Endothelial cell (in vitro differentiated cells): ENCODE measurements at regions not wholly inside any gene's neighbourhood (a gene's known extent, or its start where the extent isn't known, plus 50 kb on each side); places are given as distances from the start of the nearest gene placed in this dataset.

Experiments
- DNase-seq: peaks from one replicate; pipeline ENCODE4 v3.0.0; 2021; ENCODE audit warnings: low spot score
- H3K27ac Mint-ChIP-seq: one replicate; pipeline ENCODE4 v1.8.0; 2021; ENCODE audit warnings: mixed read lengths, inconsistent platforms; ENCODE audit not compliant: unreplicated experiment
- H3K27me3 Mint-ChIP-seq: one replicate; pipeline ENCODE4 v1.8.0; 2021; ENCODE audit warnings: mild to moderate bottlenecking, moderate library complexity, mixed read lengths, inconsistent platforms; ENCODE audit not compliant: unreplicated experiment
- H3K36me3 Mint-ChIP-seq: one replicate; pipeline ENCODE4 v1.8.0; 2021; ENCODE audit warnings: mild to moderate bottlenecking, low read depth, mixed read lengths, inconsistent platforms; ENCODE audit not compliant: unreplicated experiment
- H3K4me1 Mint-ChIP-seq: one replicate; pipeline ENCODE4 v1.8.0; 2021; ENCODE audit warnings: mild to moderate bottlenecking, mixed read lengths, inconsistent platforms; ENCODE audit not compliant: unreplicated experiment
- H3K4me3 Mint-ChIP-seq: one replicate; pipeline ENCODE4 v1.8.0; 2021; ENCODE audit warnings: mild to moderate bottlenecking, mixed read lengths, inconsistent platforms; ENCODE audit not compliant: unreplicated experiment
- H3K9me3 Mint-ChIP-seq: one replicate; pipeline ENCODE4 v1.8.0; 2021; ENCODE audit warnings: mixed read lengths, inconsistent platforms; ENCODE audit not compliant: unreplicated experiment
- CTCF ChIP-seq: fragments of 200-600 bp; sonication (generic); IDR thresholded peaks from one replicate; pipeline ENCODE4 v1.5.0; 2021; ENCODE audit warnings: antibody characterized with exemption; ENCODE audit not compliant: unreplicated experiment

- H3K9me3 Mint-ChIP-seq, result no peaks in the 10 kb centered on the region
- H3K27me3 Mint-ChIP-seq, result no peaks in the 10 kb centered on the region
- no peak overlapping the region for H3K4me3 Mint-ChIP-seq
- no peak overlapping the region for H3K27ac Mint-ChIP-seq
- H3K36me3 Mint-ChIP-seq, result no peaks in the 10 kb centered on the region
- peaks cover 8% of the 10 kb centered on the region for H3K4me1 Mint-ChIP-seq
- no peak for TF ChIP-seq CTCF
- DNase-seq, result no peak
Measured at GRCh38 chr4:124202099-124202498, 510.4 kb downstream of the ANKRD50 start.

GRCh38 chr4:124203613-124204238, 508.8 kb downstream of the ANKRD50 start:
- H3K4me3 Mint-ChIP-seq, result no peak overlapping the region
- DNase-seq, result no peak
- no peak for TF ChIP-seq CTCF
- H3K36me3 Mint-ChIP-seq, result no peaks in the 10 kb centered on the region
- H3K9me3 Mint-ChIP-seq, result no peaks in the 10 kb centered on the region
- no peak overlapping the region for H3K27ac Mint-ChIP-seq
- peaks cover 8% of the 10 kb centered on the region for H3K4me1 Mint-ChIP-seq
- no peaks in the 10 kb centered on the region for H3K27me3 Mint-ChIP-seq

- TF ChIP-seq CTCF, result no peak
- no peak overlapping the region for H3K27ac Mint-ChIP-seq
- no peak overlapping the region for H3K4me3 Mint-ChIP-seq
- H3K27me3 Mint-ChIP-seq, result no peaks in the 10 kb centered on the region
- H3K9me3 Mint-ChIP-seq, result no peaks in the 10 kb centered on the region
- no peaks in the 10 kb centered on the region for H3K36me3 Mint-ChIP-seq
- no peak for DNase-seq
- peaks cover 8% of the 10 kb centered on the region for H3K4me1 Mint-ChIP-seq
Measured at GRCh38 chr4:124206779-124207605, 505.5 kb downstream of the ANKRD50 start.

- Mint-ChIP-seq H3K27me3 (no peaks in the 10 kb centered on the region), H3K27ac (no peak overlapping the region), H3K4me3 (no peak overlapping the region), H3K36me3 (no peaks in the 10 kb centered on the region), H3K4me1 (peaks cover 8% of the 10 kb centered on the region), H3K9me3 (no peaks in the 10 kb centered on the region)
- no peak for DNase-seq
- no peak for TF ChIP-seq CTCF
Measured at GRCh38 chr4:124209211-124209610, 503.3 kb downstream of the ANKRD50 start.

- no peaks in the 10 kb centered on the region for H3K36me3 Mint-ChIP-seq
- no peak for DNase-seq
- no peaks in the 10 kb centered on the region for H3K9me3 Mint-ChIP-seq
- TF ChIP-seq CTCF, result no peak
- no peak overlapping the region for H3K4me3 Mint-ChIP-seq
- H3K27me3 Mint-ChIP-seq, result no peaks in the 10 kb centered on the region
- H3K4me1 Mint-ChIP-seq, result peaks cover 6% of the 10 kb centered on the region
- H3K27ac Mint-ChIP-seq, result no peak overlapping the region
Measured at GRCh38 chr4:124209626-124210025, 502.9 kb downstream of the ANKRD50 start.
